Fibroblast of the conjunctiva (primary cell): ENCODE measurements at regions not wholly inside any gene's neighbourhood (a gene's known extent, or its start where the extent isn't known, plus 50 kb on each side); places are given as distances from the start of the nearest gene placed in this dataset.
"Not testable (repeated sequence)": the region's sequence is repeated elsewhere in the genome, so short reads cannot be mapped to it uniquely, and the experiment has no call there.

Source experiments
- DNase-seq: peaks from one replicate; pipeline ENCODE4 v3.0.0-alpha.2; 2010; ENCODE audit warnings: low read depth

DNA sequence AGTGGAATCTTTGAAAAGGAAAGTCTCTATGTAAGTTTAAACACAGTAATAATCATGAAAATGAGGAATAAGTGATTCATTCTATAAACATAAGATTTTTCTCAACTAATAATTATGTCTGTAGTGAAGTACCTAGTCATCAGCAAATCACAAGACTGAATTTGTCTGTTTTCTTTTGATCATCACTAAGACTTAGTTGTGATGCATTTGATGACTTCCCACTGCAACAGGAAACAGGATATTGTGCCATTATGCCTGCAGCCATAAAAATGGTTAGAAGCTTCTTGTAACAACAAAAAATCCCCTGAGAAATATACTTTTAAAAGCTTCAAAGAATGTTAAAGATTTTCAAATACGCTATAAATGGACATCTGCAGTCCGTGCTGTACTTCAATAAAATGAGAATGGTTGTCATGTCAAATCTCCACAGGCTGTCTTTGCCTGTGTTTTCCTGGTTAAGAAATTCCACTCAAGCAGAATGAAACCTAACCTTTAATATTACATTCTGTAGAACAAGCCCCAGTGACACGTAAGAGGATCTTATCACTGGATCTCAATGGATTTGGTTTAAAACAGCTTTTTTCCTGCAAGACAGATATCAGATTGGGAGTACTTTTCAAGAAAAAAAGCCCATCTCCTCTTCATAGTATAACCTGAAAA is 1262.3 kb upstream of the PHF14 start:
- no peak for DNase-seq

DNA sequence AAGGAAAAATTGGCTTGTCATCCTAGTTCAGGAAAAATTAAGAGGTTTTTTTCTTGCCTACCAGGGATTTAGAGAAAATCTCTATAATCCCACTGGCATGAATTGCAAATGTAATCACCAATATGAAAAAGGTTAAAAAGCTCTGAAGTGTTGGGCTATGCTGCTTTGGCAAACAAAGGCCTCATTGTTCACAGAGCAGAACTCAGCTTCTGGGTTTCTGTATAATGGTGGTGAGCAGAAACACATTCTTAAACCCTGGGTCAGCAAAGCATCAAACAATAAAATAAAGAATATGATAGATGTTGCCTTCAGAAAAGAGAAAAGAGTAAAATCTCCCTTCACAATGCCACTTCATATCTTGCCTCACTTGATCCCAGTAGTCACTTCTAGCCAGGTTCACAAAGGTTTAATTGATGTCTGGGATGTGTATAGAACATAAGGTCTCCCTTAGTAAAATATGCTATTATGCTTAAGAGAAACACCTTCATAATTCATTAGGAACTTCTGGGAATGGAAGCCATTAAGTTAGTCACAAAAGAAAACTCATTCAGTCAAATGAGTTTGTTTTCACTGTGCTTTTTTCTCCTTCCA is 1255.5 kb upstream of the PHF14 start:
- DNase-seq, result no peak

DNA sequence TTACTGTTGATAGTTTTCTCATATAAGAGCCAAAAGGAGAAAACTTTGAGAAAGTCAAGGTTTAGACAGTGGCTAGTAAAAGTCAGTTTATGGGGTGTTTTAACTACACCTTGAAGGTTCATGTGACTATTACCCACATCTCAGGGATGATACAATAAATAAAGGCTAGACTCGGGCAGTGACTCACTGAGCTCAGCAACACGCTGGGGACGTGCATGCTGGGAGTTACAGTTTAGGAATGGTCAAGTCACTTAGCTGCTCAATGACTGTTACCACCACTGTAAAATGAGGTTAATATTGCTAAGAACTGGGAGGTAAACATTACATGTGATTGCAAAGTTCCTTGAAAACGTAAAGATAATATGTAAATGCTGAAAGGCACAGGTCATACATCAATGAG is 1254.4 kb upstream of the PHF14 start:
- no peak for DNase-seq

DNA sequence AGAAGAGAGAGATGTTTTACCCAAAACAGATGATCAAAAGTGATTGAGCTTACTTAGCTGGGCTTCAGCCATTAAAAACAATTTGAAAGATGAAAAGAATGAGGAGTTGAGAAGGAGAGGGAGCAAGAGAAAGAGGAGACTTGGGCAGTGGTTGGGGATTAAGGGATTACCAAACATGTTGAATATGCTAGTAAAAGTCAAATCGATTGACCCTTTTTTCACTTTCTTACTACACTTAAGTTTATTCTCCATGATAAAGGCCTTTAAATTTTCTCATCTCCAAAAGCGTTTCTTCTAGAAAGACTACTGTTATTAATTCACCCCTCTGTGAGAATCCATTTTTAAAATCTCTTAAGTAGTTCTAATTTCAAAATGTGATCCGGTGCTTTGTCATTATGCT is 1254.0 kb upstream of the PHF14 start:
- no peak for DNase-seq

DNA sequence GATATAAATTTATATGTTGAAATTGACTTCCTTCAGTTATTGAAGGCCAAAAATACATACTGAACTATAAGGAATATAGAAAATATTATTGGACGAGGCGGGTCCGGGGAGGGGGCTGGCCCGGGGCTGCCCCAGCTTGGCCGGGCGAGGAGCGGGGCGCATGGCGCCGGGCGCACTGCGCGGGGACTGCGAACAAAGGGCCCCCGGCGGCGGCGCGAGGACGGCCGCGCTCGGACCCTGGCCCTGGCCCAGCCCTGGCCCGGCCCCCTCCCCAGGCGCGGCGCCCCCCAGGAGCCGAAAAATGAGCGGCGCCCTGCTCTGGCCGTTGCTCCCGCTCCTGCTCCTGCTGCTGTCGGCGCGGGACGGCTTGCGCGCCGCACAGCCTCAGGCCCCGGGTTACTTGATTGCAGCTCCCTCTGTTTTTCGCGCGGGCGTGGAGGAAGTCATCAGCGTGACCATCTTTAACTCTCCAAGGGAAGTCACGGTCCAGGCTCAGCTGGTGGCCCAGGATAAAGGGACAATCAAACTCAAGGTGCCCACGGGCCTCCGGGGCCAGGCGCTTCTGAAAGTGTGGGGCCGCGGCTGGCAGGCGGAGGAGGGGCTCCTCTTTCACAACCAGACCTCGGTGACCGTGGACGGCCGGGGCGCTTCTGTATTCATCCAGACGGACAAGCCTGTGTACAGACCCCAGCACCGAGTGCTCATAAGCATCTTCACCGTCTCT is 1247.6 kb upstream of the PHF14 start:
- DNase-seq, result not testable (repeated sequence)

DNA sequence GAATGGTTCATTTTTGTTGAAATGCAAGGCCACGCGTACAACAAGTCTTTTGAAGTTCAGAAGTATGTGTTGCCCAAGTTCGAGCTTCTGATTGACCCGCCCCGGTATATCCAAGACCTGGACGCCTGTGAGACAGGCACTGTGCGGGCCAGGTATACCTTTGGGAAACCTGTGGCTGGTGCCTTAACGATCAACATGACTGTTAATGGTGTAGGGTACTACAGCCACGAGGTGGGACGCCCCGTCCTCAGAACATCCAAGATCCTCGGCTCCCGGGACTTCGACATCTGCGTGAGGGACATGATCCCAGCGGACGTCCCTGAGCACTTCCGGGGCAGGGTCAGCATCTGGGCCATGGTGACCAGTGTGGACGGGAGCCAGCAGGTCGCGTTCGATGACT is 1246.9 kb upstream of the PHF14 start:
- not testable (repeated sequence) for DNase-seq

DNA sequence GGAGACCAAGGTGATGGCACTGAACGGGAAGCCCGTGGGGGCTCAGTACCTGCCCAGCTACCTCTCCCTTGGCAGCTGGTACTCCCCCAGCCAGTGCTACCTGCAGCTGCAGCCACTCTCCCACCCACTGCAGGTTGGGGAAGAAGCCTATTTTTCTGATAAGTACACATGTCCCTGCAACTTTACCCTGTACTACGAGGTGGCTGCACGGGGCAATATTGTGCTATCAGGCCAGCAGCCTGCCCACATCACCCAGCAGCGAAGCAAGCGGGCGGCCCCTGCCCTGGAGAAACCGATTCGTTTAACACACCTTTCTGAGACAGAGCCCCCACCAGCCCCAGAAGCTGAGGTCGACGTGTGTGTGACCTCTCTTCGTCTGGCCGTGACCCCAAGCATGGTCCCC is 1246.2 kb upstream of the PHF14 start:
- DNase-seq, result not testable (repeated sequence)

DNA sequence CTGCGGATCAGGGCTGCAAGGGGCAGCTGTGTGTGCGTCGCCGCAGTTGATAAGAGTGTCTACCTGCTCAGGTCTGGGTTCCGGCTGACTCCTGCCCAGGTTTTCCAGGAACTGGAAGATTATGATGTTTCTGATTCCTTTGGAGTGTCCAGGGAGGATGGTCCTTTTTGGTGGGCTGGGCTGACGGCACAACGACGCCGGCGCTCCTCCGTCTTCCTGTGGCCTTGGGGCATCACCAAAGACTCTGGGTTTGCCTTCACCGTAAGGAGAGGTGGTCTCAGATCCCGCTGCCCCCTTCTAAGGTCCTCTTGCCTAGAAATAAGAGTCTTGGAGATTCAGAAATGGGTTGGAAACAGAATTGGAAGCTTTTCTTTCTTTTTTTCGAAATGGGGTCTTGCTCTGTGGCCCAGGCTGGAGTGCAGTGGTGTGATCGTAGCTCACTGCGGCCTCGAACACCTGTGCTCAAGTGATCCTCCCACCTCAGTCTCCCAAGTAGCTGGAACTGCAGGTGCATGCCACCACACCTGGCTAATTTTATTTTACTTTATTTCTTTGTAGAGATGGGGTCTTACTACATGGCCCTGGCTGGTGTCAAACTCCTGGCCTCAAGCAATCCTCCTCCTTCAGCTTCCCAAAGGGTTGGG is 1245.5 kb upstream of the PHF14 start:
- DNase-seq, result not testable (repeated sequence)

DNA sequence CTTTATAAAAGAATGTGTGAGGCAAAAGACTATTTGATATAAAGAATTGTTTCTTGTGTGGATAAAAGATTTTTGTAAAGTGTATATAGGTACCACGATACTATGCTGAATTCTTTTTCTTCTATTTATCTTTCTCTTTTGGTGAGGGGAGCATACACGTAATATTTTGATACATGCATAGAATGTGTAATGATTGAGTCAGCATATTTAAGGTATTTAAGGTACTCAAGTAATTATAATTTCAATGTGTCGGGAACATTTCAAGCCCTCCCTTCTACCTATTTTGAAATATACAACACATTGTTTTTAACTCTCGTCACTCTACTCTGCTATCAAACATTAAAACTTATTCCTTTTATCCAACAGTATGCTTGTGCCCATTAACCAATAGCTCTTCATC is 1221.6 kb upstream of the PHF14 start:
- DNase-seq, result no peak

DNA sequence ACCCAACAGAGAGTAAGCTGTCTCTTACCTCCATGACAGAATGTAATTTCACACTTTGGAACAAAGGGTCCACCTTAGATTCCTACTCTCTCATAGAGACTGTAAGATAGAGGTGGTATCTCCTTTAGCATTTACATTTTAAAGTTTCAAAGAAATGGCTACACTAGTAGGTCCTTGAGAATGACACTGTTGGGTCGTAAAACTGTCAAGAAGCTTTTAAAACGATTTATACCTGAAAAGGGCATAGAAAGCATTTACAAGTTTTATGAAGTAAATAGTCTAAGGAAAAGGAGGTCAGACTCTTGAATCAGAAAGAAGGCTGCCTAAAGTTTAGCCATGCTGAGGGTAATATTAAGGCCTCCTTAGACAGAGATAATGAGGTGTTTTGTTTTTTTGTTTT is 1212.4 kb upstream of the PHF14 start:
- no peak for DNase-seq

DNA sequence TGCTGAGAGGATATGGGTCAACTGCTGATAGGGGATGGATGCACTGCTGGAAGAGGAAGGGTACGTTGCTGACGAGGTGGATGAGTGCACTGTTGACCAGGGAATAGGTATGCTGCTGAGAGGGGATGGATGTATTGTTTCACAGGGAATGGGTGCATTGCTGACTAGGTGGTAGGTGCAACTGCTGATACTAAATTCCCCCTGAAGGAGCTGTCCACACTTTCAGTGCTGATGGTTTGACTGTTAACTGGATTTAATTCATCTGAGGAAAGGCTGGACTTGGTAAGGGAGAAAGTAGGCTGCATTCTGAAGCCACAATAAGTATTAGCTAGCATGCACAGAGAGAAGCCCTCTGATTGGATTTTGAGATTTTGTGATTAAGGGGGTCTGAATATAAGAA is 1196.8 kb upstream of the PHF14 start:
- no peak for DNase-seq

DNA sequence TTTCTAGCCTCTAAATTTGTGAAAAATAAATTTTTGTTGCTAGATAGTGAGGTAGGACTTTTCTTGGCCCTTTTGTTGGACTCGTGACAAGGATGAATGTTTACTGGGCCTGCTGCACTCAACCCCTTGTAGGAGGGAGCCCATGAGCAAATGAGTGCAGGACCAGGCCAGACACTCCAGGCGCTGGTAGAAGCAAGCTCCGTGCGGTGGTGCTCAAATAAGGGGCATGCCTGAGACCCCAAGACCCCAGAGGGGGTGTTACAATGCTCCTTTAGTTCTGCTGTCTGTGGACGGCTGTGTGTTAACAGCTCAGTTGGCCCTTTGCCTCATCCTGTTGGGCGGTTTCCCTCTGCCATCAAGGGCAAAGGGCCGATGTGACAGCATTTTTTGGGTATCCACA is 1195.3 kb upstream of the PHF14 start:
- DNase-seq, result no peak

DNA sequence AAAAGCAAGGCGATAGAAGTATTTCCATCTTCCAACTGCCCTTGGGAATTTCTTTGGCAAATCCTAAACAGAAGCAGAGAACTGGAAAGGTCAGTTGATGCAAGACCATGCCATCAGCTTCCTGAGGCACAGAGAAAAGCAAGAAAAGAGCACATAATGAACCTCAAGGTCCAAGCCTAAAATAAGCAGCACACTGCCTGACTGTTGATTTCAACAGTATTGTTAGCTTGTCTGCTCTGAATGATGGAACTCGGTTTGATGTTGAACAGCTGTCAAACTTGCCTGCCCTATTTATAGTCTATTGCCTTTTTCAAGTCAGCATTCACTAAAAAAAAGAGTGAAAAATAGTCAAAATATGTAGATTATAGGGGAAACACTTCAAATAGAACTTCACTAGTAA is 1192.0 kb upstream of the PHF14 start:
- DNase-seq, result no peak

DNA sequence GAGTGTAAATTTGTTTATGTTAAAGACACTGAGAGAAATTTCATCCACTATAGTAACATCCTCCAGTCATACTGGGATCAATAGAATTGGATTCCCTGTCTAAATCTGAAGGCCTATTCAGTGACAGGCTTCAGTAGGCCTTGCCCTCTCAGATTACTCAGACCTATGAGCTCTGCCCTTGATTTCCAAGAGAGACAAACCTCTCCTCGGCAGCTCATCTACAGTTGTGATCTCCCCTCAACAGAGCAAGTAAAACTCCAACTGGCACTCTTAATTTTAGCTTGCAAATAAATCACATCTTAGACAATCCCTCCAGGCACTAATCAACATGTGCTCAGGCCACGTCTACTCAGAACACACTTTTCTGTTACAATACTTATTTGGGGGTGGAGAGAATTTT is 1191.4 kb upstream of the PHF14 start:
- no peak for DNase-seq

DNA sequence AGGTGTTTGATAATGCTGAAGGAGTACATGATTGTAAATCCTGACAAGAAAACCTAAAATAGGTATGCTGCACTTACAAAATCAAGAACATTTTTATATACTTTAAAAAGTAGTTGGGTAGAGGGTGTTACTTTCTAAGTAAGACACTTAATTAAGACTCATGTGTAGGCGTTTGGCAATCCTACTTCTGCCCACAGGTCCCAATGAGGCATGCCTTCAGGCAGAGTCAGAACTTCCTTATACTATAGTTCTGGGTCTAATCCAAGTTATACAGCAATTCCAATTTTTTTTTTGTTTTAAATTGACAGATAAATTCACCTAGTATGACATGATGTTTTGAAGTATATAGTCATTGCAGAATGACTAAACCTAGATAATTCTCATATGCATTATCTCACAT is 1188.5 kb upstream of the PHF14 start:
- no peak for DNase-seq

DNA sequence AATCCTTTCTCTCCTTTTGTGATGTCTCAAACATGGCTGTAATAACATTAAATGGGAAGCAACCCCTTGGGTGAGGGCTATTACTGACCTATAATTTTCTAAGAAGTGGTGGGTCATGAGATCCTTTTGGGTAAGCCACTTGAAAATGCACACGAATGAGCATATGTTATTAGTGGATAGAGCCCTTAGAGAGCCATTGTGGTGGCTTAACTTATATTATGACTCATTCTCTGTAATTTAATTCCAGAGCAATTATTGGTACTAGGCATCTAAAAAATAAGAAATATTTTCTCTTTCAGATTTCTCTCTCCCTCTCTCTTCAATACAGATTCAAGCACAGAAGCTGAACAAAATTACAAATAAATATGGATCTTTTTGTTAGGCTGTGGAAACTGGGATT is 1177.4 kb upstream of the PHF14 start:
- no peak for DNase-seq

DNA sequence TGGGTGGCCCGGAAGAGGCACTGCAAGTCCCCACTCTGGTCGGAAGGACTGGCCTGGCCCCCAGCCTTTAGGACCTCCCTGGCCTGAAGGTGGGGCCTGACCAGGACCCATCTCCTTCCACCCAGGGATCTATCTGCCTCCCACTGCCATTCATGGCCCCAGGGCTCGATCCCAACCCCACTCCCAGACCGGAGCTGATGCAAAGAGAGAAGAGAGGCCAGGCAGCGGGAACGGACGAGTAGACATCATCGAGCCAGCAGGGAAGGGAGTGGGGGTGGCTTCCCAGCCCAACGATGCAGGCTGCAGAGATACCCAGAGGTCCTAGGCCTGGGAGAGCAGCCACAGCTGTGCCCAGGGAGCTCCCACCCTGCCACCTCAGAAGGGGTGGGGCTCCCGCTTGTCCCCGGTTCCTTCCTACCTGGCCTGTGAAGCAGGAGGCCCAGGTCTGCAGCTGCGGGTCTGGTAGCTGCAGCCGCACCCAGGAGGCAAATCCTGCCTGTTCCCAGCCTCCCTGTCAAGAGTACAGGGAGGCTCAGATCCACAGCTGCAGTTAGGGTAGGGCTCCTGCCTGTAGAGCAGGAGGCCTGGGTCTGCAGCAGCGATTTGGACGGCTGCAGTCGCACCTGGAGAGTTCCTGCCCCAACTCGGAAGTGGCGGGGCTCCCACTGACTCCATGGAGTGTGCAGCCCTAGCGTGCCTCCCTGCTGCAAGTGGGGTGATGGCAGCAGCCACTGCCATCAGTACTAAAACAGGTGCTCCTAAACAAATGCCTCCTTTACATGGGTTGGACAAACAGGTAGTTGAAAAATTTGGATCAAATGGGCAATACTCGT is 1151.0 kb upstream of the PHF14 start:
- no peak for DNase-seq

DNA sequence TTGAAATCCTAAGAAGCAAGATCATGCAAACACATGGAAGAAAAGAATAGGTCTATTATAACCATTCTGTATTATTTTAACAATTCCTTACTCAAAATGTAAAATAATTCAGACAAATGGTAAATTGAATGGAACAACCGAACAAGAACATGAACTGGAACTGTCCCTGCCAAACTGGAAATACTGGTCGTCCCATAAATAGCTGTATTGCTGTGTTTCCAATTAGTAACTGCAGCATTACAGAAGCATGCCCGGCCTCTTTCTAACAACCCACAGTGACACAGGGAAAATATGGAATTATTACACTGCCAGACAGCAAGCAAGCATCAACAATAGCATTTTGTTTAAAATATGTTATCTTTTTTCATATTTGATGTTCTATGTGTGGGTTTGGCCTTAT is 1138.5 kb upstream of the PHF14 start:
- no peak for DNase-seq

DNA sequence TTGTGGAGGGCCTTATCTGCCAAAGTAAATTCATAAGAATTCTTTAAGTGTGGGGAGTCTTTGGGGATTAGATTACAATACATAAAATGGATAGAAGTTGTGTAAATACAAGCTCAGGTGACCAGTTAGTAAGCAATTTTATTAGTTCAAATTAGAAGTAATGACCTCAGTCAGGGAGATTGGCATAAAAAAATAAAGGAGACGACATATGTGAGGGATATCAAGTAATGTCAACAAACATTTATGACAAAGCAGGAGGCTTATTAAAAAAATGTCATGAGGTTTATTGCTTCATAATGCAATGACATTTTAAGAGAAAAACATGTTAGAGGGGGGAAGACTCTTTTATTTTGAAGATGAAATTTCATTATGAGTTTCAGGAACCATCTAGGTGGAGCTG is 1137.0 kb upstream of the PHF14 start:
- no peak for DNase-seq

DNA sequence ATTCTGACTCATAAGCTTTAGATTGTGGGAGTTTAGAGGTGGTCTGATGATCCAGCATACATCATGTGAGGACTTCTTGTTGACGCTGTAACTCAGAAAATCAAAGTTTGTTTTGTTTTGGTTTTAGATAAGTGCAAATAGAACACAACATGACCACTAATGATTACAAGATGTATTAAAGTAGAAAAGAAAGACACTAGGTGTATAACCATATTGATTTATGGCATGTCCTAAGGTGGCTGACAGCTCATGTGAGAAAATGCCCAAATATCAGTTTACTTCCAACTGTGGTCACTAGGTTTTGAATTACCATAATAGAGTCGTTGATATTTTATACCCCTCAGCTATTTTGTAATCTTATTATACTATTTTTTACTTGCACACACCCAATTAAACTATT is 1131.4 kb upstream of the PHF14 start:
- no peak for DNase-seq

DNA sequence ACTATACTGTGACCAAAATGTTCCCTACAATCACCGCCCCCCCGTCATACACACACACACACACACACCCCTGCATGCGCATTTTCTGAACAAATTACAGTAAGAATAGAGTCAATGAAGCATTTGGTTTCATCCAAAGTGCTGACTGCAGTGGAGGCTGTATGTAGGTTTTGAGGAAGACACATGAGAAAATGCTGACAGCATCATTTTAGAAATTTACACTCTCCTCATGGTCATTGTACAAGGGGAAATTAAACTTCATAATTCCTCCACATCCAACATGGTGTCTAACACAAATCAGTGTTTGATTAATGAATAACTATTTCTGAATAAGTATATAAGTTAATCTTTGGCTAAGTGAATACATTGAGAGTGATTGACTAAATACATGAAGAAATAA is 1126.8 kb upstream of the PHF14 start:
- no peak for DNase-seq

DNA sequence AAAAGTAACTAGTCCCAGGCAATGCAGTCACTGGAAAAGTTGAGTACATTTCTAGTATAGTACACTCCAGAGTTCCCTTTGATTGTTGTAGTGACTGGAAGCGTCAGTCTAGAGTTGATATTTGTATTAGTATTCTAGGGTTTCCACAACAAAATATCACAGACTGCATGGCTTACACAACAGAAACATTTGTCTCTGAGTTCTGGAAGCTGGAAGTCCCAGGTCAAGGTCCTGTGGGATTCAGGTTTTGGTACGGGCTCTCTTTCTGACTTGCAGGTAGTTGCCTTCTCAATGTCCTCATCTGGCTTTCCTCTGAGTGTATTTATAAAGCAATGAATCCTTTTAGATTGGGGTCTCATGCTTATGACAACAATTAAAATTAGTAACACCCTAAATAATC is 1119.1 kb upstream of the PHF14 start:
- no peak for DNase-seq
